Left renal cortex interstitium (tissue), 4 donors: ENCODE measurements at regions not wholly inside any gene's neighbourhood (a gene's known extent, or its start where the extent isn't known, plus 50 kb on each side); places are given as distances from the start of the nearest gene placed in this dataset.
"Not testable (repeated sequence)": the region's sequence is repeated elsewhere in the genome, so short reads cannot be mapped to it uniquely, and the experiment has no call there.

ENCODE experiments used
- DNase-seq, 4 donors: peaks; one replicate each; pipeline ENCODE4 v3.0.0-alpha.2; 2013; ENCODE audit warnings: low read depth in 4 of 4, low spot score in 2 of 4, missing footprints in 1 of 4

DNA sequence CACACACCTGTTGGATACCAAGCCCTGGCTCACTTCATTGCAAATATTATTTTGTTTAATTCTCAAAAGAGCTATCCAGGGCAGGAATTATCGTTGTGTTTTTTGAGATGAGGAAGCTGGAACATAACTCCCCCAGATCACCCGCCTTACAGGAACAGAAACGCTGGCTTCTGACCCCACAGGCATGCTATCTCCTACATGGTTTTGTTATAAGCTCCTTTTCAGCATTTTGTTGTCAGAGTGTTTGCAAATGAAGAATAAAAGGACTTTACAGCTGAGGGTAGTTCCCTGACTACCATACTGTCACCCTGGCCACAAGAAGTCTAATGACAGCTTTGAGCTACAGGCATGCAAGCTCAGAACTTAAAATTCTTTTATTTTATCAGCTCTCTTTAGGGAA lies 62.0 kb upstream of the MRPS9 start:
- DNase-seq: no peak

DNA sequence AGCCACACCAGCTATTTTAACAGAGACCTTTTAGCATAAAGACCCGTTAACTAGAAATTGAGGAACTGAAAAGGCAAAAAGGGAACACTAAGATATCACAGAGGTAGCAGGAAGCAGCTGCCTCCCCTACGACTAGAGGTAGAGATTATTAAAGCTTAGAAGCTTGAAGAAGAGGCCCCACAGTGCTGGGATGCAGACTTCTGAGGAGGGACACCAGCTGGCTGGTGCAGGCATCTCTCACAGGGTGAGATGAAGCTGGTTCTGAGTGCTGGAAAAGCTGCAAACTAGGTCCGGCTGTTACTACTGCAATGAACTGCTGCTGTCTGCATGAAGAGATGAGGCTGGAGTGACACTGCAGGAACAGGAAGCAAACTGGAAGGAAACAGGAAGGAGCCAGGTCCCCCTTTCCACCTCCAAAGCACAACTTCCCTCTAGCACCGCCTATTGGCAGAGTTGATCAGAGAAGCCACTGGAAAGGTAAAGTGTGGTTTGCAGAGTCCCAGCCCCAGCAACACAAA lies 61.2 kb upstream of the MRPS9 start:
- peak in 1 of 4 donors; percentile 0 for DNase-seq

DNA sequence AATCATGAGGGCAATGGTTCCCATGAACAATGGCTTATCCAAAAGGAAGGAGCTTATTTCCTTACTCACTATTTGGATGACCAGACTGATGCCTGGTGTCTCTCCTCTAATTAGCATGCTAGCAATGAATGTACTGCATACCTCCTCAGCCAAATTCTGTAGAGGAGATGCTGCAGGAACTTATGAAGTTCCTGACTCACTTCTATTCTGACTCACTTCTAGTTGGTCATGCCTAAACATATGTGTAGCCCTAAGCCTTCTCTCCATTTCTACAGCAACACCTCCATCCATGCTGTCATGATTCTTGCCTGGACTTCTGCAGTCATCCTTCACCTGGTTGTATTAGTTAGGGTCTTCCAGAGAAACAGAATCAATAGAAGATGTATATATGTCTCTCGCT lies 59.9 kb upstream of the MRPS9 start:
- DNase-seq: no peak

DNA sequence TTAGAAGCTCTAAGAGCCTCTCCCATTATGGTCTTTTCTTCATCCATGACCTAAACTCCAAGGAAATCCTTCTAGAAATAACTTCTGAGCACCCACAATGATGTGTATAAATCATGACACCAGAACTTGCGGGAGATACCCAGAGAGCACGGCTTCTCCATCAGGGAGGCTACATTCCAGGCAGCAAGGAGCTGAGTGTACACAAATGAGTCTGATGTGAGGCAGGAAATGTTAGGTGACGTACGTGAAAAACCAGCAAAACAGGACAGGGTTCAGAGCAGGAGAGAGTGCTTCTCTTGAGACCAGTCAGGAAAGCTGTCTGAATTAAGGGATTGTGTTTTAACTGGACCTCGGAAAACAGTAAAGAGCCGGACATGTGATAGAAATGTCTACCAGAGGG lies 58.1 kb upstream of the MRPS9 start:
- not testable (repeated sequence) for DNase-seq

DNA sequence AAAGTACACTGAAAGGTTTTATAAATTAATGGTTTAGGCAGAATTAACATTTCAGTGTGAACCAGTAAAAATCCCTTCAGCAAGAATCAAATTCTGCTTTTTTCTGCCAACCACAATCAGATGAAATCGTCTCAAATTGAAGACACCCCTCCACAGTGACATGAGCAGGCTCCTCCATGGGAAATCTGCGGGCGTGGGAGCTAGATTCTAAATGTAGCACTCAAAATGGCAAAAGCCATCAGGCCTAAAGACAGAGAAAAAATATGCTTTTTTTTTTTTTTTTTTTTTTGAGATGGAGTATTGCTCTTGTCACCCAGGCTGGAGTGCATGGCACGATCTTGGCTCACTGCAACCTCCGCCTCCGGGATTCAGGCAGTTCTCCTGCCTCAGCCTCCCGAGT lies 55.8 kb upstream of the MRPS9 start:
- DNase-seq: no peak
